Mesodermal cell (in vitro differentiated cells): ENCODE measurements at regions not wholly inside any gene's neighbourhood (a gene's known extent, or its start where the extent isn't known, plus 50 kb on each side); places are given as distances from the start of the nearest gene placed in this dataset.
"Not testable (repeated sequence)": the region's sequence is repeated elsewhere in the genome, so short reads cannot be mapped to it uniquely, and the experiment has no call there.

Experiments
- H3K27ac ChIP-seq: 2 replicates; pipeline ENCODE4 v1.7.0; 2013; ENCODE audit warnings: mild to moderate bottlenecking, low read depth, low read length, moderate library complexity; ENCODE audit not compliant: severe bottlenecking
- H3K36me3 ChIP-seq: 2 replicates; pipeline ENCODE4 v1.7.1; 2013; ENCODE audit warnings: mild to moderate bottlenecking, low read length, moderate library complexity; ENCODE audit not compliant: control insufficient read depth, insufficient read depth
- H3K4me1 ChIP-seq: one replicate; pipeline ENCODE4 v1.7.1; 2013; ENCODE audit warnings: mild to moderate bottlenecking, low read length; ENCODE audit not compliant: insufficient read depth, control insufficient read depth, poor library complexity, severe bottlenecking
- H3K4me3 ChIP-seq: 2 replicates; pipeline ENCODE4 v1.7.0; 2013; ENCODE audit warnings: low read length, control low read depth, mild to moderate bottlenecking; ENCODE audit not compliant: insufficient read depth, poor library complexity, severe bottlenecking; ENCODE audit errors: extremely low read depth
- H3K9me3 ChIP-seq: 2 replicates; pipeline ENCODE4 v1.7.1; 2013; ENCODE audit warnings: mild to moderate bottlenecking, low read length, moderate library complexity; ENCODE audit not compliant: control insufficient read depth
- WGBS, 2 experiments: methylation state at CpG; one replicate each; pipeline ENCODE4 v1.1.5; 2013; ENCODE audit warnings: missing lambda C conversion rate in 2 of 2; ENCODE audit not compliant: insufficient coverage in 2 of 2; 5-methylcytosine and 5-hydroxymethylcytosine counted together

DNA sequence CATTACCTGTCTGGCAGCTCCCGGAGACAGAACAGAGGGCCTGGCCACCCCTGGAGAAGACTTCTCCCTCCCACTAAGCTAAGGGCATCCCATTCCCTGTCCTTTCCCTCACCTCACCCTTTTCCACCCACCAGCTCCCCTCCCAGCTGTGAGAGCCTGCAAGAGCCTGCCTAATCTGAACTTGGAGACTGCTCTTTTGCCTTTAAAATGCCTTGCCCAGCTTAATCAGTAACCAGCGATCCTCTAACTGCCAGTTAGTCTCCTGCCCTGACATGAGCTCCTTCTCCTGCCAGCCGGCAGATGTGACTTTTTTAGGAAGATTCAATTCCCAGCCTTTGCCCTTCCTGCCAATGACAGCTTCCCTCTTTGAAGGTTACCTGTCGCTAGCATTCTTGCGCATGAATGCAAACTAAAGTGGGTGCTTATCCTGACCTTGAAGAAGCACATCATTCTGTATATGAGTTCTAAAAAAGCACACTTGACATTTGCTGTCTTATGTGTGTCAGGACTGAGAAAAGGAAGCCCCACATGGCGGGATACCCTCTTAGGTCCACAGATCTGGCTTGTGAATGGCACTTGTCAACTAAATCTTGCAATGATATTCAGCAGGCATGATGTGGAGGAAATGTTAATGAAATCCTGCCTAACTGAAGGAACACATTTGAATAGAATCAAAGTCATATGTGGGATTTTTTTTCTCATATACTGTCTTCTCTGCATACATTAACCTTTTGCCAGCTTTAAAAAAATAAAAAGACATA, 411.2 kb upstream of the SLC30A5 start:
- Histone ChIP-seq H3K9me3 (no peaks in the 10 kb centered on the region), H3K36me3 (no peaks in the 10 kb centered on the region), H3K4me3 (no peak overlapping the region), H3K27ac (peak overlapping the region; percentile 75), H3K4me1 (peaks cover 19% of the 10 kb centered on the region)
- 91 to 97% methylated on average over 4 to 5 of the region's 6 CpGs for WGBS, 2 experiments

DNA sequence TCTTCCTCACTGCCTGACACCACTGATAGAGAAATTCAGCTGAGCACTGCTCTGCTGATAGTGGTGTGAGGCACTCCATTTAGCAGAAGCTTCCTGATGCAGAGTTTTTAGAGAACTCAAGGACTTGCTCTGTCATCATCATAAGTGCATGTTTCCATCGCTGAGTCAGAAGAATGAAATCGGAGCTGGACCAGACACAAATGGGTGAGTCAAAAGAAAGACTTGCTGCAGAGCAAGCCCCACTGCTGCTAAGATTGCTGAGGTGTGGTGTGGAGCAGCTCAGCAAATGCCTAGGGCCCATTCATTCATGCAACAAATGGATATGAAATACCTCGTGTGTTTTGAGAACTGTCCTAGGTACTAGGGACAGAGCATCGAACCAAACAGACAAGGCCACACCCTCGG, 410.2 kb upstream of the SLC30A5 start:
- Histone ChIP-seq H3K4me1 (peaks cover 19% of the 10 kb centered on the region), H3K9me3 (no peaks in the 10 kb centered on the region), H3K36me3 (no peaks in the 10 kb centered on the region), H3K27ac (peak overlapping the region; percentile 75), H3K4me3 (no peak overlapping the region)
- 50 to 67% methylated on average over 3 to 5 of the region's 5 CpGs for WGBS, 2 experiments

DNA sequence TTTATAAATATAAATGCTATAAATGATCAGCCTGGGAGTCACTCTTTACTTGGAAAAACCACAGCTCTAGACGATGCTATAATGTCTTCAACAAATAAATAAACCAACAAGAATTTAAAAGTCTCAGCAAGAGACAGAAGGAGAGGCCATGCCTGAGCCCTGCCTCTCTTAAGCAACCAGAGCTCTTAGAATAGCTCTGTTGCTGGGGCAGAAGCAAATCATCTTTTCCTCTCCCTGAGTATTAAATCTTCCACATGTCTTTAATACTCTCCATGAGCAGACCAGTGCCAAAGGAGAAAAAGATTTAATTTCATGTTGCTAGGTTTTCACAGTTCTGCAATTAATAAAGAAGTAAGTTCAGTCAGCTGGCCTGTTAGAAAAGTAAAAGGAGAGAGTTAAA, 408.0 kb upstream of the SLC30A5 start:
- H3K4me3 ChIP-seq = no peak overlapping the region
- H3K36me3 ChIP-seq = no peaks in the 10 kb centered on the region
- H3K4me1 ChIP-seq = peaks cover 19% of the 10 kb centered on the region
- H3K9me3 ChIP-seq = peaks cover 2% of the 10 kb centered on the region
- WGBS, 2 experiments = no CpG with 5 or more reads among the region's 1 CpG
- no peak overlapping the region for H3K27ac ChIP-seq

DNA sequence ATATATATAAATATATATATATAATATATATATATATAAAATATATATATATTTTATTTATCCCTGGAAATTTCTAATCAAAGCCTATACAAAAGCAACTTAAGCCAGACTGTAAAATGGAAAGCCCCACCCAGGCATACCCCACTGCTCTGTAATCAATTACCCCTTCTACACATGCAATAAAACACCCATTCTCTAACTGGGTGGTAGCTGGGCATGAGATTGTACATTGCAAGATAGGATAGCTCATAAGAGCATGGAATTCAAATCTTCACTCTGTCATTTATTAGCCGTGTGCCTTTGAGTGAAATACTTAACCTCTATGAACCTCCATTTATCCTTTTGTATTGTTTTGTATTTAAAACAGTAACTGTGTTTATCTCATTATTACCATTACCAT, 405.3 kb upstream of the SLC30A5 start:
- no peak overlapping the region for H3K4me3 ChIP-seq
- WGBS, 2 experiments = no CpG with 5 or more reads among the region's 1 CpG
- peaks cover 2% of the 10 kb centered on the region for H3K9me3 ChIP-seq
- H3K4me1 ChIP-seq = peaks cover 7% of the 10 kb centered on the region
- H3K27ac ChIP-seq = no peak overlapping the region
- no peaks in the 10 kb centered on the region for H3K36me3 ChIP-seq

DNA sequence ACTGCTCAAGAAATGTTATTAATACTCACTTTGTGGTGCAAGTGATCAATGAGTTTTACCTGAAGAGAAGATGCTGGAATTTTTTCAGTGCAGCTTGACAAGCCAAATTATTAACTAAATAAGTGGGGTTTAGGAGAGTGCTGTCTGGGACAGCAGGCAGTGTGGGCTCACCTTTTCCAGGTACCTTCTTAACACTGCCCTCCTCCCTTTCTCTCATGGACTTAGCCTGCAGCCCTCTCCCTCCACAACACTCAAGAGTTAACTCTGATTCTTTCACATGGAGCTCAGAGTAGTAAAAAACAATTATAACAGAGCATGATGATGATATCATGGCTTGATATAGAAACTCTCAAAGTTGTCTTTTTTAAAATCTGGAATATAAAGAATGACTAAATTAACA, 404.8 kb upstream of the SLC30A5 start:
- Histone ChIP-seq H3K27ac (no peak overlapping the region), H3K9me3 (peaks cover 2% of the 10 kb centered on the region), H3K4me3 (no peak overlapping the region), H3K36me3 (no peaks in the 10 kb centered on the region), H3K4me1 (peaks cover 5% of the 10 kb centered on the region)

DNA sequence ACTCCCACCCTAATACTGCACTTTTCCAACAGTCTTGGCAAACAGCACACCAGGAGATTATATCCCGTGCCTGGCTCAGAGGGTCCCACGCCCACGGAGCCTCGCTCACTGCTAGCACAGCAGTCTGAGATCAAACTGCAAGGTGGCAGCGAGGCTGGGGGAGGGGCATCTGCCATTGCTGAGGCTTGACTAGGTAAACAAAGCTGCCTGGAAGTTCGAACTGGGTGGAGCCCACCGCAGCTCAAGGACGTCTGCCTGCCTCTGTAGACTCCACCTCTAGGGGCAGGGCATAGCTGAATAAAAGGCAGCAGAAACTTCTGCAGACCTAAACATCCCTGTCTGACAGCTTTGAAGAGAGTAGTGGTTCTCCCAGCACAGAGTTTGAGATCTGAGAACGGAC, 401.9 kb upstream of the SLC30A5 start:
- not testable (repeated sequence) for H3K9me3 ChIP-seq, H3K36me3 ChIP-seq, H3K4me3 ChIP-seq, H3K27ac ChIP-seq, H3K4me1 ChIP-seq
- WGBS, 2 experiments = 85 to 88% methylated on average over 5 of the region's 9 CpGs

DNA sequence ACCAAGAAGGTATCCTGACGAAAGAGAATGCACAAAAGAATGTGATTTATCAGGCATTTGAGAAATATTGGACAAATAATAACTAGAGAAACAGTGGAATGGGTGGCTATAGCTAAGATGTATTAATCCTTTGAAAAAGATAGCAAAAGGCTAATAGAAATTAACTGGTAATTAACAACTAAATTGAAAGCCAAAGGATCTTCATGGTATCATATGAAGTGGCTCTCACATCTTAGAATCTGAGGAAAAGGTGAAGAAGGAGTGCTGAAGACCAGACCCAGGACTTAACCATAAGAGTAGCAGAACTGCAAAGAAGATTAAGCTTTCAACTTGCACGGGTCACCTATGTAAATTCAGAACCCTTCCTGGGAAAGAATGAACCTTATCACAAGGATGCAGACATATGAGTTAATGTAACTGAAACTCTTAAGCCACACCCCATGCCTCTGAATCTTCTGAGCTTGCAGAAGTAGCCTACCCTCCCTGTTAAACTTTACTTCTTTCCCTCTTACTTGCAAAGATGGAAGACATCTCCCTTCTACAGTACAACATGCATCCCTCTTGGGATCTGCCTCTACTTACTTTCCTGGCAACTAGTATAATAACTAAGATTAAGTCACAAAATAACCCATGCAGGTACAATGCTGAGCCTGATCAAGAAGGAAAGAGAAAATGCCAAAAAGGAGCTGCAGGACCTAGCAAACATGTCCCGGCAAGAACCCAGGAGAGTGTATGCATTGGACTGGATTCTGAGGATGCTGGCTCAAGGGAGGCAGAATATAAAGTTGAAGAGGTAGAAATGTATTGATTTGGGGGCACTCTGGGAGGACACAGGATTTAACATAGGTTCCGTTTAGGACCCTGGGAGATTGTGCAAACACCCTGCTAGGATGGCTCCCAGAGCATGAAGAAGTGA, 395.5 kb upstream of the SLC30A5 start:
- no peaks in the 10 kb centered on the region for H3K9me3 ChIP-seq
- 92% methylated on average over 2 to 4 of the region's 4 CpGs for WGBS, 2 experiments
- no peak overlapping the region for H3K4me3 ChIP-seq
- no peak overlapping the region for H3K27ac ChIP-seq
- no peaks in the 10 kb centered on the region for H3K36me3 ChIP-seq
- H3K4me1 ChIP-seq = no peaks in the 10 kb centered on the region

DNA sequence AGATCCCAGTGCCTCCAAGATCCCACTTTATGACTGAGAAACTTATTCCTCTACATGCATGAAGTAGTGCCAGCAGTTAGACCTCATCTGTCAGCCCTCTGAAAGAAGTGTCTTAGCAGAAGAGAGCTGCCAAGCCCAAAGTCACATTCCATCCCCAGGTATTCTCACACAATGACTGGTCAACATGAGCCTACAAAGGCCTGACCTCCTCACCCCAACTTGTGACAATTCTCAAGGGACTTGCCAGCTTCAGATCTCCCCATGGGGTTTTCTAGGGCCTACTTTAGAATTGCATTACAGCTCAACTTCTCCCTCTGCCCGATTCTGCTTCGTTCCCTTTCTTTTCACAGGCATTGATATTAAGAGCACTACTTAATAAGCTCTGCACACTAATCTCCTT, 393.8 kb upstream of the SLC30A5 start:
- H3K4me1 ChIP-seq = no peaks in the 10 kb centered on the region
- WGBS, 2 experiments = 53 to 100% methylated on average over 2 of the region's 2 CpGs
- no peak overlapping the region for H3K27ac ChIP-seq
- no peaks in the 10 kb centered on the region for H3K9me3 ChIP-seq
- H3K36me3 ChIP-seq = no peaks in the 10 kb centered on the region
- H3K4me3 ChIP-seq = no peak overlapping the region

DNA sequence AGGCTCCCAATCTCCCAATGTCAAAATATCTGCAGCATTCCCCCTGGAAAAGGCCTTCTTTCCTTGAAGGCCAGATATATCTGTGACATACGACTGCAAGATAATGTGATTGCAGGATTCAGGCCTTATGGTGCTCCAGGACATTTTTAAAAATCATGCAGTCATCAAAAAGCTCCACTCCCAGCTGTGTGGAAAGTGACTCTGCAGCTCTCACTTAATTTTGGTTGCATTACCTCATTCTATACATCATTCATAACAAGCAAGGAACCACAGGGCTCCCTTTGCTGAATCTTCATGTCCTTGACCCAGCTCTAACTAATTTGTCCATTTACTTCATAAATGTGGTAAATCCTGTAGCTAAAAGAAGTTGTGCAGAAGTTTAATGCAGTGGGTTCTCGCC, 386.2 kb upstream of the SLC30A5 start:
- H3K4me1 ChIP-seq = peaks cover 15% of the 10 kb centered on the region
- H3K36me3 ChIP-seq = no peaks in the 10 kb centered on the region
- H3K4me3 ChIP-seq = no peak overlapping the region
- 0% methylated on average over 1 of the region's 2 CpGs for WGBS, 2 experiments
- no peaks in the 10 kb centered on the region for H3K9me3 ChIP-seq
- H3K27ac ChIP-seq = no peak overlapping the region

DNA sequence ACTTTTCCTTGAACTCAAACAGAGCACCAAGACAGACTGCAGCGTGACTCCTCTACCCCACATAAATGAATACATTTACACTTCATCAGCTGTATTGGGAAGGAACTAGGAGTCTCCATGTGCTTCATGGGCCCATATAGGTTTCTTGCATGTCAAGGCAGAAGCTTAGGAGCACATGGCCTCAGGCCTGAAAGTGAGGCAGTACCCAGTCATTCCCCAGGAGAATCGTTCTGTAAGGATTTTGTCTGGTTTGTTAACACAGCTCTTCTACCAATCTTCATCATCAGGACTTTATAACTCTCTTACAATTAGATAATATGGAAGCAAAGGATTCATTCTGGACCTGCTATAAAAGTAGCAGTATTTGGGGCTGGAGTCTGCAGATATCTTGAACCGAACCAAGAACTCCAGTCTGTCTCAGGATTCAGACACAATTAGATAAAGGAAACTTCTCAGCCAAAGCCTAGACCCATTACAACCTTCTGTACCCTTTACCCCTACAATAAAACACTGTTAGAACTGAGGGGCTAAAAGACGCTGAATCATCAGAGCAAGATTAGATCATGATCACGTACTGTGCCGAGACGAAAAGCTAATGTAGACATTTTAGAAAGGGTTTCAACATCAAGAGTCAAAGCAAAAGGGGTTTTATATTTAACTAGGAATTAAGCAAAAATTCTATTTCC, 385.5 kb upstream of the SLC30A5 start:
- no peak overlapping the region for H3K4me3 ChIP-seq
- WGBS, 2 experiments = 100% methylated on average over 4 of the region's 7 CpGs; no CpG with 5 or more reads in 1 of the 2 experiments
- no peak overlapping the region for H3K27ac ChIP-seq
- no peaks in the 10 kb centered on the region for H3K9me3 ChIP-seq
- H3K4me1 ChIP-seq = peaks cover 15% of the 10 kb centered on the region
- H3K36me3 ChIP-seq = no peaks in the 10 kb centered on the region
